ENCODE measurements at regions not wholly inside any gene's neighbourhood (a gene's known extent, or its start where the extent isn't known, plus 50 kb on each side); places are given as distances from the start of the nearest gene placed in this dataset.

- TF ChIP-seq CTCF (IDR thresholded peaks at IDR 0.05; ENCODE audit: low read depth, low read length): no peak
- H3K4me3 ChIP-seq (ENCODE audit: low read depth, low read length): no peak overlapping the region
- no peaks in the 10 kb centered on the region for H3K9me3 ChIP-seq (ENCODE audit: severe bottlenecking)
- H3K27ac ChIP-seq: no peak overlapping the region
- H3K27me3 ChIP-seq (ENCODE audit: insufficient read depth, low read depth, severe bottlenecking): no peaks in the 10 kb centered on the region
- H3K36me3 ChIP-seq: no peaks in the 10 kb centered on the region
- no peak for DNase-seq
Observed at GRCh38 chr2:3970791-3971651, 267.6 kb downstream of the DCDC2C start.

- no peaks in the 10 kb centered on the region for H3K27me3 ChIP-seq (ENCODE audit: insufficient read depth, low read depth, severe bottlenecking)
Observed at GRCh38 chr2:3971652-3972192, 268.3 kb downstream of the DCDC2C start.

GRCh38 chr2:3972377-3972776, 269.0 kb downstream of the DCDC2C start:
- no peak overlapping the region for H3K27ac ChIP-seq
- H3K4me3 ChIP-seq (ENCODE audit: low read depth, low read length): no peak overlapping the region
- no peaks in the 10 kb centered on the region for H3K9me3 ChIP-seq (ENCODE audit: severe bottlenecking)
- H3K36me3 ChIP-seq: no peaks in the 10 kb centered on the region
- no peak for TF ChIP-seq CTCF (IDR thresholded peaks at IDR 0.05; ENCODE audit: low read depth, low read length)
- no peaks in the 10 kb centered on the region for H3K27me3 ChIP-seq (ENCODE audit: insufficient read depth, low read depth, severe bottlenecking)
- DNase-seq: no peak

More at GRCh38 chr2:3971652-3972192, 268.3 kb downstream of the DCDC2C start:
- no peak for TF ChIP-seq CTCF (IDR thresholded peaks at IDR 0.05; ENCODE audit: low read depth, low read length)
- no peaks in the 10 kb centered on the region for H3K36me3 ChIP-seq
- no peak overlapping the region for H3K27ac ChIP-seq
- no peak overlapping the region for H3K4me3 ChIP-seq (ENCODE audit: low read depth, low read length)
- DNase-seq: no peak
- H3K9me3 ChIP-seq (ENCODE audit: severe bottlenecking): no peaks in the 10 kb centered on the region

DNA sequence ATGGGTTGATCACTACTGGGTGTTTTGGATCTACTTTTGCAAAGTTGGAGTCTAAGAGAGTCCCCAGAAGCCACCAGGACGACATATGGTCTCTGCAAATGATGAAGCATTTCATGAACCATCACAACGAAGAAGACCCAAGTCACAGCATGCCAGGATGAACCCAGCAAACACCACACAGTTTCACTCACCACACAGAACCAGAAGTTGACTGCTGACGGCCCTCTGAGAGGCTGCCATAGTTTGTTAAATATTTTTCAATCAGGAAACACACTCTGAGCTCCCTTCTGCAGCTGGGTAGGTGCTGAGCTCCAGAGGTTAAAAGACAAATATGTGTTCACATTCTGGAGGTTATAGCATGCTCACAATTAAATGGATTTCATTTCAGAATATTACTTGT, 271.4 kb downstream of the DCDC2C start:
- no peaks in the 10 kb centered on the region for H3K27me3 ChIP-seq (ENCODE audit: insufficient read depth, low read depth, severe bottlenecking)
- H3K9me3 ChIP-seq (ENCODE audit: severe bottlenecking): peaks cover 6% of the 10 kb centered on the region
- no peak for DNase-seq
- no peak for TF ChIP-seq CTCF (IDR thresholded peaks at IDR 0.05; ENCODE audit: low read depth, low read length)
- no peak overlapping the region for H3K27ac ChIP-seq
- H3K36me3 ChIP-seq: no peaks in the 10 kb centered on the region
- no peak overlapping the region for H3K4me3 ChIP-seq (ENCODE audit: low read depth, low read length)

DNA sequence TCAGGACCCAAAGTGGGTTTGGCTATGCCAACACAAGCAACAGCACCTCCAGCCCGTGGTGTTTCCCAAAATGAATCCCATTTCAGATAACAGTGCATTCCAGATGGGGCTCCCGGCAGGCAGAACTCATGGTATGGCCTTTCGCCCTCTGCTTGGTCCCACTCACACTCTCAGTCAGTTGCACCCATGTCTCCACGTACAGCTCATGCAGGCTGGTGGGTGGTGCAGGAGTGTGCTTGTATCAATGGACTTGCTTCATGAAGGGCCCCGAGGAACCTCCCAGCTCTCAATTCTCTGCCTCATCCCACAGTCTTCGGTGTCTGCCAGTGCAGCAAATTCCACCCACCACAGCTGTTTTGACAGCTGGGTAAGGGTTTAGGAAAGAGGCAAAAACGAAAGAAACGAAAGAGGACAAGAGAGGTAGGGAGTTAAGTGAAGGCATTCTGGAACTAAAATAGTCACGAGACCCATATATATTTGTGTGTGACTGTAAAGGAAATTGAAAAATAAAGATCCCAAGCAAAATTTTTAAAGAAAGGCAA, 278.1 kb downstream of the DCDC2C start:
- no peak for DNase-seq
- no peak overlapping the region for H3K27ac ChIP-seq
- no peaks in the 10 kb centered on the region for H3K36me3 ChIP-seq
- H3K4me3 ChIP-seq (ENCODE audit: low read depth, low read length): no peak overlapping the region
- H3K9me3 ChIP-seq (ENCODE audit: severe bottlenecking): peaks cover 6% of the 10 kb centered on the region
- no peaks in the 10 kb centered on the region for H3K27me3 ChIP-seq (ENCODE audit: insufficient read depth, low read depth, severe bottlenecking)
- TF ChIP-seq CTCF (IDR thresholded peaks at IDR 0.05; ENCODE audit: low read depth, low read length): no peak

Data from WERI-Rb-1 (cell line).